ACHN (cell line): ENCODE measurements at regions not wholly inside any gene's neighbourhood (a gene's known extent, or its start where the extent isn't known, plus 50 kb on each side); places are given as distances from the start of the nearest gene placed in this dataset.

Experiments
- DNase-seq: peaks from one replicate; pipeline ENCODE4 v3.0.0-alpha.2; 2015
- in situ Hi-C: cut with HindIII; loops from 2 replicates; pipeline ENCODE4 v1.10.0; 2017; ENCODE audit warnings: low sequenced_read_pairs, low pct_ligation_motif_present, low pct_unique_long_range_greater_than_20kb

- no peak for DNase-seq
- in situ Hi-C loops, result no loop called here
These were observed 63.5 kb downstream of the PCDH18 start for GRCh38 chr4:137468836-137469235.

- in situ Hi-C loops, result no loop called here
These were observed 64.8 kb downstream of the PCDH18 start for GRCh38 chr4:137467537-137467936.

GRCh38 chr4:137463377-137464003 is 68.8 kb downstream of the PCDH18 start:
- DNase-seq, result no peak
- in situ Hi-C loops, result no loop called here

More at GRCh38 chr4:137467537-137467936, 64.8 kb downstream of the PCDH18 start:
- no peak for DNase-seq

- in situ Hi-C loops, result no loop called here
- no peak for DNase-seq
These were observed 76.5 kb downstream of the PCDH18 start for GRCh38 chr4:137455647-137456321.

GRCh38 chr4:137454767-137455166 is 77.5 kb downstream of the PCDH18 start:
- no peak for DNase-seq
- in situ Hi-C loops, result no loop called here

- in situ Hi-C loops, result no loop called here
- DNase-seq, result no peak
These were observed 79.5 kb downstream of the PCDH18 start for GRCh38 chr4:137452799-137453198.

GRCh38 chr4:137451172-137451825 is 81.0 kb downstream of the PCDH18 start:
- in situ Hi-C loops, result no loop called here
- no peak for DNase-seq

GRCh38 chr4:137448402-137448801 is 83.9 kb downstream of the PCDH18 start:
- in situ Hi-C loops, result no loop called here
- DNase-seq, result no peak

GRCh38 chr4:137446071-137446470 is 86.2 kb downstream of the PCDH18 start:
- in situ Hi-C loops, result no loop called here
- DNase-seq, result no peak

- no peak for DNase-seq
- in situ Hi-C loops, result no loop called here
These were observed 89.1 kb downstream of the PCDH18 start for GRCh38 chr4:137443031-137443800.

- in situ Hi-C loops, result no loop called here
- no peak for DNase-seq
These were observed 99.6 kb downstream of the PCDH18 start for GRCh38 chr4:137432446-137433311.

GRCh38 chr4:137430171-137430570 is 102.1 kb downstream of the PCDH18 start:
- no peak for DNase-seq
- in situ Hi-C loops, result no loop called here

- no peak for DNase-seq
- in situ Hi-C loops, result no loop called here
These were observed 104.9 kb downstream of the PCDH18 start for GRCh38 chr4:137427411-137427810.

GRCh38 chr4:137425281-137425680 is 107.0 kb downstream of the PCDH18 start:
- in situ Hi-C loops, result no loop called here
- no peak for DNase-seq

- in situ Hi-C loops, result no loop called here
- DNase-seq, result no peak
These were observed 109.6 kb downstream of the PCDH18 start for GRCh38 chr4:137422666-137423065.

- in situ Hi-C loops, result no loop called here
- no peak for DNase-seq
These were observed 110.5 kb downstream of the PCDH18 start for GRCh38 chr4:137421796-137422195.

GRCh38 chr4:137420901-137421396 is 111.3 kb downstream of the PCDH18 start:
- no peak for DNase-seq
- in situ Hi-C loops, result no loop called here

- no peak for DNase-seq
- in situ Hi-C loops, result no loop called here
These were observed 114.6 kb downstream of the PCDH18 start for GRCh38 chr4:137417676-137418075.
